ENCODE measurements at regions not wholly inside any gene's neighbourhood (a gene's known extent, or its start where the extent isn't known, plus 50 kb on each side); places are given as distances from the start of the nearest gene placed in this dataset.

DNA sequence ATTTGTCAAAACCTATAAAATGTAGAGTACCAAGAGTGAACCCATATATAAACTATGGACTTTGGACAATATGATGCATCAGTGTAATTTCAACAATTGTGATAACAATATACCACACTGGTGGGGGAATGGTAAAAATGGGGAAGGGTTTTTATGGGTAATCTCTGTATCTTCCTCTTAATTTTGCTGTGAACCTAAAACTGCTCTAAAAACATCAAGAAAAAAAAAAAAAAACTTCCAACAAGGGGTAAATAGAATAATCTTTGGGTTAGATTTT lies 592.0 kb upstream of the ADGRB3 start:
- TF ChIP-seq ZNF121 (tag by site-specific recombination; IDR thresholded peaks at IDR 0.05) (no peak), ZBTB8A (tag by site-specific recombination; IDR thresholded peaks at IDR 0.05) (no peak), GLI2 (tag by site-specific recombination; IDR thresholded peaks at IDR 0.05; ENCODE audit: borderline replicate concordance, low read depth) (no peak), ZNF48 (tag by site-specific recombination; IDR thresholded peaks at IDR 0.05) (no peak)
- TF ChIP-seq, protein P1, sequence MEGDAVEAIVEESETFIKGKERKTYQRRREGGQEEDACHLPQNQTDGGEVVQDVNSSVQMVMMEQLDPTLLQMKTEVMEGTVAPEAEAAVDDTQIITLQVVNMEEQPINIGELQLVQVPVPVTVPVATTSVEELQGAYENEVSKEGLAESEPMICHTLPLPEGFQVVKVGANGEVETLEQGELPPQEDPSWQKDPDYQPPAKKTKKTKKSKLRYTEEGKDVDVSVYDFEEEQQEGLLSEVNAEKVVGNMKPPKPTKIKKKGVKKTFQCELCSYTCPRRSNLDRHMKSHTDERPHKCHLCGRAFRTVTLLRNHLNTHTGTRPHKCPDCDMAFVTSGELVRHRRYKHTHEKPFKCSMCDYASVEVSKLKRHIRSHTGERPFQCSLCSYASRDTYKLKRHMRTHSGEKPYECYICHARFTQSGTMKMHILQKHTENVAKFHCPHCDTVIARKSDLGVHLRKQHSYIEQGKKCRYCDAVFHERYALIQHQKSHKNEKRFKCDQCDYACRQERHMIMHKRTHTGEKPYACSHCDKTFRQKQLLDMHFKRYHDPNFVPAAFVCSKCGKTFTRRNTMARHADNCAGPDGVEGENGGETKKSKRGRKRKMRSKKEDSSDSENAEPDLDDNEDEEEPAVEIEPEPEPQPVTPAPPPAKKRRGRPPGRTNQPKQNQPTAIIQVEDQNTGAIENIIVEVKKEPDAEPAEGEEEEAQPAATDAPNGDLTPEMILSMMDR (tag by site-specific recombination; IDR thresholded peaks at IDR 0.05), result no peak
- TF ChIP-seq, protein P2, sequence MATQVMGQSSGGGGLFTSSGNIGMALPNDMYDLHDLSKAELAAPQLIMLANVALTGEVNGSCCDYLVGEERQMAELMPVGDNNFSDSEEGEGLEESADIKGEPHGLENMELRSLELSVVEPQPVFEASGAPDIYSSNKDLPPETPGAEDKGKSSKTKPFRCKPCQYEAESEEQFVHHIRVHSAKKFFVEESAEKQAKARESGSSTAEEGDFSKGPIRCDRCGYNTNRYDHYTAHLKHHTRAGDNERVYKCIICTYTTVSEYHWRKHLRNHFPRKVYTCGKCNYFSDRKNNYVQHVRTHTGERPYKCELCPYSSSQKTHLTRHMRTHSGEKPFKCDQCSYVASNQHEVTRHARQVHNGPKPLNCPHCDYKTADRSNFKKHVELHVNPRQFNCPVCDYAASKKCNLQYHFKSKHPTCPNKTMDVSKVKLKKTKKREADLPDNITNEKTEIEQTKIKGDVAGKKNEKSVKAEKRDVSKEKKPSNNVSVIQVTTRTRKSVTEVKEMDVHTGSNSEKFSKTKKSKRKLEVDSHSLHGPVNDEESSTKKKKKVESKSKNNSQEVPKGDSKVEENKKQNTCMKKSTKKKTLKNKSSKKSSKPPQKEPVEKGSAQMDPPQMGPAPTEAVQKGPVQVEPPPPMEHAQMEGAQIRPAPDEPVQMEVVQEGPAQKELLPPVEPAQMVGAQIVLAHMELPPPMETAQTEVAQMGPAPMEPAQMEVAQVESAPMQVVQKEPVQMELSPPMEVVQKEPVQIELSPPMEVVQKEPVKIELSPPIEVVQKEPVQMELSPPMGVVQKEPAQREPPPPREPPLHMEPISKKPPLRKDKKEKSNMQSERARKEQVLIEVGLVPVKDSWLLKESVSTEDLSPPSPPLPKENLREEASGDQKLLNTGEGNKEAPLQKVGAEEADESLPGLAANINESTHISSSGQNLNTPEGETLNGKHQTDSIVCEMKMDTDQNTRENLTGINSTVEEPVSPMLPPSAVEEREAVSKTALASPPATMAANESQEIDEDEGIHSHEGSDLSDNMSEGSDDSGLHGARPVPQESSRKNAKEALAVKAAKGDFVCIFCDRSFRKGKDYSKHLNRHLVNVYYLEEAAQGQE (tag by site-specific recombination; IDR thresholded peaks at IDR 0.05), result no peak
- TF ChIP-seq, protein P3, sequence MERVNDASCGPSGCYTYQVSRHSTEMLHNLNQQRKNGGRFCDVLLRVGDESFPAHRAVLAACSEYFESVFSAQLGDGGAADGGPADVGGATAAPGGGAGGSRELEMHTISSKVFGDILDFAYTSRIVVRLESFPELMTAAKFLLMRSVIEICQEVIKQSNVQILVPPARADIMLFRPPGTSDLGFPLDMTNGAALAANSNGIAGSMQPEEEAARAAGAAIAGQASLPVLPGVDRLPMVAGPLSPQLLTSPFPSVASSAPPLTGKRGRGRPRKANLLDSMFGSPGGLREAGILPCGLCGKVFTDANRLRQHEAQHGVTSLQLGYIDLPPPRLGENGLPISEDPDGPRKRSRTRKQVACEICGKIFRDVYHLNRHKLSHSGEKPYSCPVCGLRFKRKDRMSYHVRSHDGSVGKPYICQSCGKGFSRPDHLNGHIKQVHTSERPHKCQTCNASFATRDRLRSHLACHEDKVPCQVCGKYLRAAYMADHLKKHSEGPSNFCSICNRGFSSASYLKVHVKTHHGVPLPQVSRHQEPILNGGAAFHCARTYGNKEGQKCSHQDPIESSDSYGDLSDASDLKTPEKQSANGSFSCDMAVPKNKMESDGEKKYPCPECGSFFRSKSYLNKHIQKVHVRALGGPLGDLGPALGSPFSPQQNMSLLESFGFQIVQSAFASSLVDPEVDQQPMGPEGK (tag by site-specific recombination; IDR thresholded peaks at IDR 0.05), result no peak

All from HEK293 (cell line).